ENCODE measurements at regions not wholly inside any gene's neighbourhood (a gene's known extent, or its start where the extent isn't known, plus 50 kb on each side); places are given as distances from the start of the nearest gene placed in this dataset. TPM values are rescaled to one million over a fixed set of nuclear protein-coding genes. Genes with fewer than 3 reads are reported as not detected.

Small RNAs in the stretch of these regions (small RNA-seq; reads per million reads assigned to genes)
- not detected for gene RPS27P20

Data from neural progenitor cell (in vitro differentiated cells).